WI38 (cell line): ENCODE measurements at regions not wholly inside any gene's neighbourhood (a gene's known extent, or its start where the extent isn't known, plus 50 kb on each side); places are given as distances from the start of the nearest gene placed in this dataset.

Experiments used
- H3K4me3 ChIP-seq: 2 replicates; pipeline ENCODE4 v1.5.1; 2011; ENCODE audit warnings: low read depth, mild to moderate bottlenecking, control low read depth, low read length
- CTCF ChIP-seq: IDR thresholded peaks from 2 replicates; pipeline ENCODE4 v1.5.1; 2012; ENCODE audit warnings: low read depth, mild to moderate bottlenecking, control low read depth, low read length

- no peak overlapping the region for H3K4me3 ChIP-seq
- no peak for TF ChIP-seq CTCF
Measured at GRCh38 chr16:11493531-11493929, 93.2 kb downstream of the LITAF start.

- no peak for TF ChIP-seq CTCF
- H3K4me3 ChIP-seq = no peak overlapping the region
Measured at GRCh38 chr16:11494029-11494428, 92.7 kb downstream of the LITAF start.

DNA sequence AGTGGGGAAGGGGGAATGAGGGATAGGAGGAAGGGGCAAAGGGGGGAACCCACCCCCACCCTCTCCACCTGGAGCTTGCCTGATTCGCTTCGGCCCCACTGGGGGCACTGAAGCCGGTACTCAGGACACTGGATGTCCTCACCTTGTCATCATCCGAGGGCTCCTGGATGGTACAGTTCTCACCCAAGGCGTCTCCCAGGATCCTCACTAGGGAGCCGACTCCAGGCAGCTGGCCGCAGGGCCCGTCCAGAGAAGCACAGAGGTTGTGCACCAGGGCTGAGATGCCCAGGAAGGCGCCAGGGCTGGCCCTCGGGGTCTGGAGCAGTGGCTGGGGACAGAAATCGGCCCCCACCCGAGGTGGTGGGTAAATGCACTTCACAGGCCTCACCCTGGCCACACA lies 92.3 kb downstream of the LITAF start:
- TF ChIP-seq CTCF = no peak
- H3K4me3 ChIP-seq = no peak overlapping the region

DNA sequence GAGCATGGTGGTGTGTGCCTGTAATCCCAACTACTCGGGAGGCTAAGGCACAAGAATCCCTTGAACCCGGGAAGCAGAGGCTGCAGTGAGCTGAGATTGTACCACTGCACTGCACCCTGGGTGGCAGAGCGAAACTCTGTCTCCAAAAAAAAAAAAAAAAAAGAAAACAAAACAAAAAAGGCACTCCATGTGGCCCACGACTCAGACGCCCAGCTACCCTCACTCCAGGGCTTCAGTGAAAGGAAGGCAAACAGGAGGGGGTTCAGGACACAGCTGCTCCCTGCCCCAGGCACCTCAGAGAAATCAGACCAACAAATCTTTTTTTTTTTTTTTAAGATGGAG lies 91.7 kb downstream of the LITAF start:
- TF ChIP-seq CTCF = no peak
- no peak overlapping the region for H3K4me3 ChIP-seq
